ENCODE measurements at regions not wholly inside any gene's neighbourhood (a gene's known extent, or its start where the extent isn't known, plus 50 kb on each side); places are given as distances from the start of the nearest gene placed in this dataset.

DNA sequence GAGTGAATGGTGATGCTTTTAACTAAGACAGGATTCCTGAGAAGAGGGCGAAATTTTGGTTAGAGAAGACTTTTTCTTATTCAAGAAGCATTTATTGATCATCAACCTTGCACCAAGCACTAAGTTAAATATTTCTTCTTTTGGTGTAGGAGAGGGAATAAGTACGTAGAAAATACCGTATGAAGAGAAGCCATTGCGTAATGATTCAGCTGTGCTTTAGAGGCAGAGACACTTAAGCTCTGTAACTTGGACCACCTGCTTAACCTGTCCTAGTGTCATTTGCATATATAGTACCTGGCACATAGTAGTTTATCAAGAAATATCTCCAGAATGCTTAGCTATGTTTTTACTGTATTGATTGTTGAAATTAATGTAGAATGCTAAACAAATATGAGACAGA, 430.9 kb upstream of the ZNF608 start:
- intact Hi-C loops (cut with DNase I; ENCODE audit: low total_unique reads) = no loop called here
- no peaks in the 10 kb centered on the region for H3K9me3 ChIP-seq

GRCh38 chr5:125179612-125180011, 433.2 kb upstream of the ZNF608 start:
- DNase-seq = no peak
- Histone ChIP-seq H3K27ac (no peak overlapping the region), H3K4me1 (peaks cover 0 to 13% (median 3%) of the 10 kb centered on the region in 4 donors), H3K4me3 (no peak overlapping the region), H3K27me3 (no peaks in the 10 kb centered on the region), H3K9me3 (no peaks in the 10 kb centered on the region), H3K36me3 (no peaks in the 10 kb centered on the region)
- intact Hi-C loops (cut with DNase I; ENCODE audit: low total_unique reads) = no loop called here
- no peak for TF ChIP-seq POLR2A (IDR thresholded peaks at IDR 0.05)
- no peak for TF ChIP-seq POLR2AphosphoS5 (IDR thresholded peaks at IDR 0.05)
- TF ChIP-seq, protein P1, sequence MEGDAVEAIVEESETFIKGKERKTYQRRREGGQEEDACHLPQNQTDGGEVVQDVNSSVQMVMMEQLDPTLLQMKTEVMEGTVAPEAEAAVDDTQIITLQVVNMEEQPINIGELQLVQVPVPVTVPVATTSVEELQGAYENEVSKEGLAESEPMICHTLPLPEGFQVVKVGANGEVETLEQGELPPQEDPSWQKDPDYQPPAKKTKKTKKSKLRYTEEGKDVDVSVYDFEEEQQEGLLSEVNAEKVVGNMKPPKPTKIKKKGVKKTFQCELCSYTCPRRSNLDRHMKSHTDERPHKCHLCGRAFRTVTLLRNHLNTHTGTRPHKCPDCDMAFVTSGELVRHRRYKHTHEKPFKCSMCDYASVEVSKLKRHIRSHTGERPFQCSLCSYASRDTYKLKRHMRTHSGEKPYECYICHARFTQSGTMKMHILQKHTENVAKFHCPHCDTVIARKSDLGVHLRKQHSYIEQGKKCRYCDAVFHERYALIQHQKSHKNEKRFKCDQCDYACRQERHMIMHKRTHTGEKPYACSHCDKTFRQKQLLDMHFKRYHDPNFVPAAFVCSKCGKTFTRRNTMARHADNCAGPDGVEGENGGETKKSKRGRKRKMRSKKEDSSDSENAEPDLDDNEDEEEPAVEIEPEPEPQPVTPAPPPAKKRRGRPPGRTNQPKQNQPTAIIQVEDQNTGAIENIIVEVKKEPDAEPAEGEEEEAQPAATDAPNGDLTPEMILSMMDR (IDR thresholded peaks at IDR 0.05) = no peak
- no peak for TF ChIP-seq EP300 (IDR thresholded peaks at IDR 0.05; ENCODE audit: low read depth)
- in situ Hi-C loops (cut with MboI; ENCODE audit: low pct_ligation_motif_present in 1 of 4, low pct_unique_long_range_greater_than_20kb in 1 of 4, low sequenced_read_pairs in 3 of 4) = no loop called here

More for the DNA sequence above, 430.9 kb upstream of the ZNF608 start:
- TF ChIP-seq POLR2A (IDR thresholded peaks at IDR 0.05) = no peak
- TF ChIP-seq POLR2AphosphoS5 (IDR thresholded peaks at IDR 0.05) = no peak
- TF ChIP-seq, protein P1 (IDR thresholded peaks at IDR 0.05) = no peak
- no peak for TF ChIP-seq EP300 (IDR thresholded peaks at IDR 0.05; ENCODE audit: low read depth)
- in situ Hi-C loops (cut with MboI; ENCODE audit: low pct_ligation_motif_present in 1 of 4, low pct_unique_long_range_greater_than_20kb in 1 of 4, low sequenced_read_pairs in 3 of 4) = no loop called here
- Histone ChIP-seq H3K27me3 (no peaks in the 10 kb centered on the region), H3K4me3 (no peak overlapping the region), H3K36me3 (no peaks in the 10 kb centered on the region), H3K4me1 (peaks cover 0 to 13% (median 3%) of the 10 kb centered on the region in 4 donors), H3K27ac (no peak overlapping the region)
- WGBS, 2 donors (ENCODE audit: low coverage in 1 of 2) = 89 to 93% methylated on average over 3 to 4 of the region's 4 CpGs
- DNase-seq = no peak

DNA sequence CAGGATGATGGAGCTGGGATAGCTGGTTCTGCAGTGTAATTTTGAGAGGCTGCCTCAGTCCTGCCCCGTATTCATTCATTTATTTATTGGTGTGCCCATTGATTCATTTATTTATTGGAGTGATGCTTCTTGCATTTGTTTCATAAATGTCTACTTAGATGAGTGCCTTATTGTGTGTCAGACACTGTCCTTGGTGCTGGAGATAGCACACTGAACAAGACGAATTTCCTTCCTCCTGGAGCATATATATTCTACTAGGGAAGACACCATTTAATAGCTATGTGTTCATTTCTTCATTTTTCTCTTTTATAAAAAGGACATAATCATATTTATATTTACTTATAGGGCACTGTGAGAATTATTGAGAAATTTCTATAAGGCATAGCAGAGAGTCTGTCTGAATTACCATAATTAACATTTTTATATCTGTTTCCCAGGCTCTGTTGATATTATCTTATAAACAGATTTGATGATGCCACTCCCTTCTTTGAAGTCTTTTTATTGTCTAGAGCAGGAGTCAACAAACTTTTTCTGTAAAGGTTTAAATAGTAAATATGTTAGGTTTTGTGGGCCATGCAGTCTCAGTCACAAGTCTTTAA, 433.9 kb upstream of the ZNF608 start:
- H3K4me3 ChIP-seq = no peak overlapping the region
- peaks cover 0 to 10% (median 3%) of the 10 kb centered on the region in 4 donors for H3K4me1 ChIP-seq
- H3K27ac ChIP-seq = no peak overlapping the region
- no peak for DNase-seq
- TF ChIP-seq POLR2AphosphoS5 (IDR thresholded peaks at IDR 0.05) (no peak), POLR2A (IDR thresholded peaks at IDR 0.05) (no peak)
- TF ChIP-seq, protein P1 (IDR thresholded peaks at IDR 0.05) = no peak
- H3K27me3 ChIP-seq = no peaks in the 10 kb centered on the region
- intact Hi-C loops (cut with DNase I; ENCODE audit: low total_unique reads) (no loop called here), in situ Hi-C loops (cut with MboI; ENCODE audit: low pct_ligation_motif_present in 1 of 4, low pct_unique_long_range_greater_than_20kb in 1 of 4, low sequenced_read_pairs in 3 of 4) (no loop called here)
- WGBS, 2 donors (ENCODE audit: low coverage in 1 of 2) = 49 to 53% methylated on average over 2 of the region's 2 CpGs
- no peaks in the 10 kb centered on the region for H3K9me3 ChIP-seq
- H3K36me3 ChIP-seq = no peaks in the 10 kb centered on the region

- intact Hi-C loops (cut with DNase I; ENCODE audit: low total_unique reads) = no loop called here
- H3K9me3 ChIP-seq = no peaks in the 10 kb centered on the region
- TF ChIP-seq POLR2AphosphoS5 (IDR thresholded peaks at IDR 0.05) (no peak), EP300 (IDR thresholded peaks at IDR 0.05; ENCODE audit: low read depth) (no peak), POLR2A (IDR thresholded peaks at IDR 0.05) (no peak)
- TF ChIP-seq, protein P1 (IDR thresholded peaks at IDR 0.05) = no peak
- H3K27me3 ChIP-seq = no peaks in the 10 kb centered on the region
- no peak overlapping the region for H3K27ac ChIP-seq
- in situ Hi-C loops (cut with MboI; ENCODE audit: low pct_ligation_motif_present in 1 of 4, low pct_unique_long_range_greater_than_20kb in 1 of 4, low sequenced_read_pairs in 3 of 4) = no loop called here
- H3K36me3 ChIP-seq = no peaks in the 10 kb centered on the region
- H3K4me3 ChIP-seq = no peak overlapping the region
- 62 to 64% methylated on average over 1 of the region's 1 CpG for WGBS, 2 donors (ENCODE audit: low coverage in 1 of 2)
- H3K4me1 ChIP-seq = peaks cover 0 to 7% (median 3%) of the 10 kb centered on the region in 4 donors
- DNase-seq = no peak
Observed at GRCh38 chr5:125181159-125181558, 434.7 kb upstream of the ZNF608 start.
